HCT116 (cell line): ENCODE measurements at regions not wholly inside any gene's neighbourhood (a gene's known extent, or its start where the extent isn't known, plus 50 kb on each side); places are given as distances from the start of the nearest gene placed in this dataset.

ENCODE experiments used
- ATAC-seq: fragments of 200-7000 bp; cut with Tn5 transposase; 2 replicates; pipeline ENCODE4 v1.9.1; 2020; ENCODE audit warnings: mild to moderate bottlenecking, moderate library complexity
- BruUV-seq: library from RNA; stranded (reverse); fragments of 400-500 nt; replicated peaks from 2 replicates; lab custom pipeline; 2021; lab: Mats Ljungman, UMichigan
- CTCF ChIA-PET: fragments of 300-600 bp; sonication (Branson Sonifier 250); formaldehyde crosslinking; loops from one replicate; lab custom pipeline; 2021; ENCODE audit warnings: antibody characterized with exemption; lab: Charles Lee
- POLR2A ChIA-PET: fragments of 300-600, 350-600 bp; sonication (Branson Sonifier 250); formaldehyde crosslinking; loops from one replicate; lab custom pipeline; 2021; ENCODE audit warnings: antibody characterized with exemption; lab: Charles Lee
- RAD21 ChIA-PET, 2 experiments: fragments of 300-600 bp; sonication (Branson Sonifier 250); formaldehyde crosslinking; loops; one replicate each; lab custom pipeline; 2023; ENCODE audit warnings: low total read pairs in 2 of 2; ENCODE audit not compliant: uncharacterized antibody in 2 of 2, unreplicated experiment in 2 of 2, low non-redundant PET in 1 of 2; lab: Charles Lee
- DNase-seq: peaks from one replicate; pipeline ENCODE4 v3.0.0-alpha.2; 2010; ENCODE audit warnings: low read depth, low spot score
- H2AFZ ChIP-seq: fragments of 200-600 bp; shearing (Covaris generic), sonication (generic); 2 replicates; pipeline ENCODE4 v1.6.1; 2017; ENCODE audit warnings: low read depth, mixed run types, mixed read lengths, antibody characterized with exemption, low read length; ENCODE audit not compliant: poor library complexity, severe bottlenecking
- H3K27ac ChIP-seq: 2 replicates; pipeline ENCODE4 v1.5.1; 2012; ENCODE audit warnings: low read depth, low read length
- H3K27me3 ChIP-seq: fragments of 200-600 bp; sonication (generic); 2 replicates; pipeline ENCODE4 v1.6.1; 2016; ENCODE audit warnings: mixed run types, low read length, mixed read lengths; ENCODE audit not compliant: insufficient read depth
- H3K36me3 ChIP-seq, 2 experiments: fragments of 200-500 bp in 1 of 2; fragments of 200-600 bp in 1 of 2; sonication (Bioruptor generic) in 1 of 2; sonication (generic) in 1 of 2; 2 replicates each; pipeline versions ENCODE4 v1.5.1 to v1.6.1; 2014 to 2016; ENCODE audit warnings: low read length in 2 of 2, inconsistent platforms in 1 of 2, mixed read lengths in 1 of 2, mixed run types in 1 of 2; ENCODE audit not compliant: insufficient read depth in 2 of 2, control insufficient read depth in 1 of 2
- H3K4me1 ChIP-seq, 2 experiments: fragments of 200-600 bp in 1 of 2; sonication (generic) in 1 of 2; 2 replicates each; pipeline versions ENCODE4 v1.5.1 to v1.6.1; 2012 to 2017; ENCODE audit warnings: low read length in 2 of 2, inconsistent platforms in 1 of 2, mild to moderate bottlenecking in 1 of 2, mixed read lengths in 1 of 2, mixed run types in 1 of 2, moderate library complexity in 1 of 2; ENCODE audit not compliant: insufficient read depth in 2 of 2, control insufficient read depth in 1 of 2
- H3K4me2 ChIP-seq: fragments of 200-600 bp; sonication (generic); 2 replicates; pipeline ENCODE4 v1.6.1; 2017; ENCODE audit warnings: mixed run types, low read length, mixed read lengths
- H3K4me3 ChIP-seq, 2 experiments: fragments of 200-600 bp in 1 of 2; sonication (generic) in 1 of 2; replicated peaks in 1 of 2; 2 replicates each; pipeline ENCODE4 v1.5.1; 2011 to 2016; ENCODE audit warnings: low read length in 2 of 2, control low read depth in 1 of 2, low read depth in 1 of 2, mild to moderate bottlenecking in 1 of 2, mixed read lengths in 1 of 2, mixed run types in 1 of 2
- H3K79me2 ChIP-seq: fragments of 200-600 bp; sonication (generic); 2 replicates; pipeline ENCODE4 v1.6.1; 2017; ENCODE audit warnings: mild to moderate bottlenecking, mixed run types, low read length, moderate library complexity, mixed read lengths; ENCODE audit not compliant: insufficient read depth
- H3K9ac ChIP-seq: fragments of 200-600 bp; sonication (generic); 2 replicates; pipeline ENCODE4 v1.6.1; 2016; ENCODE audit warnings: low read length, mixed read lengths
- H3K9me2 ChIP-seq: fragments of 200-600 bp; sonication (generic), shearing (Covaris generic); 2 replicates; pipeline ENCODE4 v1.6.1; 2017; ENCODE audit warnings: mixed run types, mild to moderate bottlenecking, moderate library complexity; ENCODE audit not compliant: insufficient read depth
- H3K9me3 ChIP-seq, 2 experiments: fragments of 200-500 bp in 1 of 2; fragments of 200-600 bp in 1 of 2; sonication (Bioruptor generic) in 1 of 2; sonication (generic) in 1 of 2; 2 replicates each; pipeline ENCODE4 v1.6.1; 2014 to 2017; ENCODE audit warnings: low read length in 2 of 2, mixed read lengths in 2 of 2, inconsistent platforms in 1 of 2, low read depth in 1 of 2, mild to moderate bottlenecking in 1 of 2, mixed run types in 1 of 2, moderate library complexity in 1 of 2; ENCODE audit not compliant: control insufficient read depth in 1 of 2, insufficient read depth in 1 of 2
- H4K20me1 ChIP-seq: fragments of 200-600 bp; sonication (generic), shearing (Covaris generic); 2 replicates; pipeline ENCODE4 v1.6.1; 2017; ENCODE audit warnings: mixed run types, mild to moderate bottlenecking, moderate library complexity; ENCODE audit not compliant: insufficient read depth
- EGR1 ChIP-seq: IDR thresholded peaks from 2 replicates; pipeline ENCODE4 v1.6.1; 2012; ENCODE audit warnings: low read depth
- ELF1 ChIP-seq: IDR thresholded peaks from 2 replicates; pipeline ENCODE4 v1.6.1; 2012; ENCODE audit warnings: low read depth, borderline replicate concordance
- JUND ChIP-seq: IDR thresholded peaks from 2 replicates; pipeline ENCODE4 v1.6.1; 2012
- POLR2A ChIP-seq: IDR thresholded peaks from 2 replicates; pipeline ENCODE4 v1.7.0; 2011; ENCODE audit warnings: borderline replicate concordance; ENCODE audit not compliant: insufficient read depth, insufficient read length; ENCODE audit errors: extremely low read depth
- RAD21 ChIP-seq: IDR thresholded peaks from 2 replicates; pipeline ENCODE4 v1.6.1; 2012; ENCODE audit warnings: low read depth, mild to moderate bottlenecking
- REST ChIP-seq: IDR thresholded peaks from 2 replicates; pipeline ENCODE4 v1.6.1; 2012; ENCODE audit warnings: low read depth
- SIN3A ChIP-seq: IDR thresholded peaks from 2 replicates; pipeline ENCODE4 v1.6.1; 2012; ENCODE audit warnings: low read depth
- SP1 ChIP-seq: IDR thresholded peaks from 2 replicates; pipeline ENCODE4 v1.6.1; 2012; ENCODE audit warnings: low read depth
- TCF7L2 ChIP-seq: IDR thresholded peaks from 2 replicates; pipeline ENCODE4 v1.7.0; 2011; ENCODE audit warnings: borderline replicate concordance, inconsistent platforms; ENCODE audit not compliant: insufficient read depth, insufficient read length; ENCODE audit errors: extremely low read depth
- ZBTB33 ChIP-seq: IDR thresholded peaks from 2 replicates; pipeline ENCODE4 v1.6.1; 2011; ENCODE audit warnings: mild to moderate bottlenecking, low read length, moderate library complexity; ENCODE audit not compliant: insufficient replicate concordance; ENCODE audit errors: extremely low read depth
- ZFX ChIP-seq: fragments of 450-650 bp; IDR thresholded peaks from 2 replicates; pipeline ENCODE4 v1.6.1; 2017
- ZNF274 ChIP-seq: fragments of 200-500 bp; sonication (Bioruptor generic); IDR thresholded peaks from 2 replicates; pipeline ENCODE4 v1.6.1; 2014; ENCODE audit warnings: mild to moderate bottlenecking, low read depth, low read length, inconsistent platforms
- intact Hi-C: fragments of 100-400 bp; cut with micrococcal nuclease; formaldehyde crosslinking; loops from 2 replicates; pipeline ENCODE4 v1.10.0; 2022
- TF ChIP-seq, protein P1 (sequence below): IDR thresholded peaks from 2 replicates; pipeline ENCODE4 v1.6.1; 2012
- TF ChIP-seq, protein P2 (sequence below), 3 experiments: fragments of 200-600 bp in 1 of 3; sonication (generic) in 1 of 3; IDR thresholded peaks in 2 of 3; conservative IDR thresholded peaks in 1 of 3; 2 replicates each; pipeline ENCODE4 v1.5.1; 2012 to 2017; ENCODE audit warnings: low read depth in 2 of 3, low read length in 2 of 3, antibody characterized with exemption in 1 of 3, borderline replicate concordance in 1 of 3, control low read depth in 1 of 3, mild to moderate bottlenecking in 1 of 3, mixed read lengths in 1 of 3, mixed run types in 1 of 3, moderate library complexity in 1 of 3; ENCODE audit not compliant: insufficient read depth in 1 of 3
- TF ChIP-seq, protein P3 (sequence below): IDR thresholded peaks from 2 replicates; pipeline ENCODE4 v1.6.1; 2012

DNA sequence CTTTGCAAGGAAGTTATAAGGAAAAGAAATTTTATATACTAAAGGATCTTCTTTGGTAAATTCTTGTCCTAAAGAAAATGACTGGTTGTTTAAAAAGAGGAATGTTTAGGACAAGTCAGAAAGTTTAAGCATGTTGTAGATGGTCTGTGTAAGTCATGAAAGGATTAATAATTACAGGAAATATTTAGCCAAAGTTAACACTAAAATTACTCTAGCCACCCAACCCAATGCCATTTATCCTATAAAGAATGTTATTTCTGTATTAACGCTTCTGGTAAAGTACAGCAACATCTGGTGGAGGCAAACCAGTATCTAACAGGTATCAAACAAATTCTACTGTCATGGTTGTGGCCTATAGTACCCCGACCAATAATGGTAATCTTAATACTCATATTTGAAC, 546.9 kb upstream of the PKDCC start:
- Histone ChIP-seq H3K4me3 (no peak overlapping the region), H3K4me1 (no peaks in the 10 kb centered on the region), H3K27me3 (no peaks in the 10 kb centered on the region), H2AFZ (no peak overlapping the region), H3K27ac (no peak overlapping the region), H3K9me3 (peaks cover 14% of the 10 kb centered on the region in 2 experiments; a peak in 2 of 4 replicates), H3K9ac (no peak overlapping the region), H4K20me1 (no peaks in the 10 kb centered on the region), H3K4me2 (no peak overlapping the region), H3K9me2 (no peaks in the 10 kb centered on the region), H3K79me2 (no peaks in the 10 kb centered on the region)
- RAD21 ChIA-PET, result no interaction called here
- ATAC-seq, result no peak
- BruUV-seq, result no TSS peak
- intact Hi-C loops, result no loop called here
- CTCF ChIA-PET, result no interaction called here
- no peak for TF ChIP-seq RAD21
- no peak for TF ChIP-seq REST
- no peak for TF ChIP-seq SP1
- no peak for TF ChIP-seq POLR2A
- no peak for TF ChIP-seq JUND
- no peak for TF ChIP-seq ZBTB33
- no peak for TF ChIP-seq ZNF274
- TF ChIP-seq, protein P1, sequence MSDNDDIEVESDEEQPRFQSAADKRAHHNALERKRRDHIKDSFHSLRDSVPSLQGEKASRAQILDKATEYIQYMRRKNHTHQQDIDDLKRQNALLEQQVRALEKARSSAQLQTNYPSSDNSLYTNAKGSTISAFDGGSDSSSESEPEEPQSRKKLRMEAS, result no peak
- no peak for TF ChIP-seq EGR1
- TF ChIP-seq ZFX, result no peak
- TF ChIP-seq, protein P2, sequence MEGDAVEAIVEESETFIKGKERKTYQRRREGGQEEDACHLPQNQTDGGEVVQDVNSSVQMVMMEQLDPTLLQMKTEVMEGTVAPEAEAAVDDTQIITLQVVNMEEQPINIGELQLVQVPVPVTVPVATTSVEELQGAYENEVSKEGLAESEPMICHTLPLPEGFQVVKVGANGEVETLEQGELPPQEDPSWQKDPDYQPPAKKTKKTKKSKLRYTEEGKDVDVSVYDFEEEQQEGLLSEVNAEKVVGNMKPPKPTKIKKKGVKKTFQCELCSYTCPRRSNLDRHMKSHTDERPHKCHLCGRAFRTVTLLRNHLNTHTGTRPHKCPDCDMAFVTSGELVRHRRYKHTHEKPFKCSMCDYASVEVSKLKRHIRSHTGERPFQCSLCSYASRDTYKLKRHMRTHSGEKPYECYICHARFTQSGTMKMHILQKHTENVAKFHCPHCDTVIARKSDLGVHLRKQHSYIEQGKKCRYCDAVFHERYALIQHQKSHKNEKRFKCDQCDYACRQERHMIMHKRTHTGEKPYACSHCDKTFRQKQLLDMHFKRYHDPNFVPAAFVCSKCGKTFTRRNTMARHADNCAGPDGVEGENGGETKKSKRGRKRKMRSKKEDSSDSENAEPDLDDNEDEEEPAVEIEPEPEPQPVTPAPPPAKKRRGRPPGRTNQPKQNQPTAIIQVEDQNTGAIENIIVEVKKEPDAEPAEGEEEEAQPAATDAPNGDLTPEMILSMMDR (IDR thresholded peaks at IDR 0.05 in 2 of 3, conservative IDR thresholded peaks at IDR 0.05 in 1 of 3; ENCODE audit: borderline replicate concordance in 1 of 3, insufficient read depth in 1 of 3, low read depth in 2 of 3, low read length in 2 of 3), result no peak
- TF ChIP-seq, protein P3, sequence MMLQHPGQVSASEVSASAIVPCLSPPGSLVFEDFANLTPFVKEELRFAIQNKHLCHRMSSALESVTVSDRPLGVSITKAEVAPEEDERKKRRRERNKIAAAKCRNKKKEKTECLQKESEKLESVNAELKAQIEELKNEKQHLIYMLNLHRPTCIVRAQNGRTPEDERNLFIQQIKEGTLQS, result no peak
- TF ChIP-seq TCF7L2, result no peak
- no peak for TF ChIP-seq SIN3A
- TF ChIP-seq ELF1, result no peak
- TF ChIP-seq, all 23 proteins: peak for 0
- DNase-seq, result no peak
- H3K36me3 ChIP-seq, result no peaks in the 10 kb centered on the region
- POLR2A ChIA-PET, result no interaction called here
